B cell (primary cell): ENCODE measurements at regions not wholly inside any gene's neighbourhood (a gene's known extent, or its start where the extent isn't known, plus 50 kb on each side); places are given as distances from the start of the nearest gene placed in this dataset.

Experiments
- ATAC-seq: fragments of 200-7000 bp; cut with Tn5 transposase; one replicate; pipeline ENCODE4 v1.10.0; 2021; ENCODE audit warnings: low read depth, mild to moderate bottlenecking, moderate number of reproducible peaks, moderate library complexity
- CTCF ChIA-PET: fragments of 350-600 bp; sonication (Branson Sonifier 250); formaldehyde crosslinking; loops from one replicate; lab custom pipeline; 2021; ENCODE audit warnings: antibody characterized with exemption, inconsistent platforms; lab: Charles Lee
- POLR2A ChIA-PET: fragments of 350-600 bp; sonication (Branson Sonifier 250); formaldehyde crosslinking; loops from one replicate; lab custom pipeline; 2021; ENCODE audit warnings: antibody characterized with exemption; lab: Charles Lee
- DNase-seq: peaks from one replicate; pipeline ENCODE4 v3.0.0; 2013
- H2AFZ ChIP-seq: 2 replicates; pipeline ENCODE4 v1.6.1; 2012; ENCODE audit warnings: mild to moderate bottlenecking, low read depth, low read length; ENCODE audit not compliant: insufficient read depth, poor library complexity, severe bottlenecking
- H3K27ac ChIP-seq, 2 donors: 1 replicate in 1 of 2; 2 replicates in 1 of 2; pipeline ENCODE4 v1.5.1; 2012 to 2013; ENCODE audit warnings: low read length in 2 of 2, mild to moderate bottlenecking in 2 of 2, moderate library complexity in 1 of 2
- H3K27me3 ChIP-seq, 4 experiments: fragments of 200-600 bp in 1 of 4; sonication (generic) in 1 of 4; replicated peaks in 1 of 4; 1 replicate in 2 of 4; 2 replicates in 2 of 4; pipeline versions ENCODE4 v1.6.1 to v1.7.0; 2013 to 2016; ENCODE audit warnings: low read length in 3 of 4, mild to moderate bottlenecking in 2 of 4, mixed read lengths in 1 of 4, moderate library complexity in 1 of 4; ENCODE audit not compliant: insufficient read depth in 4 of 4, control insufficient read depth in 3 of 4; ENCODE audit errors: control extremely low read depth in 1 of 4
- H3K36me3 ChIP-seq, 2 experiments: replicated peaks in 1 of 2; 1 replicate in 1 of 2; 2 replicates in 1 of 2; pipeline versions ENCODE4 v1.6.1 to v1.7.1; 2013; ENCODE audit warnings: low read length in 1 of 2; ENCODE audit not compliant: insufficient read depth in 2 of 2, control insufficient read depth in 1 of 2; ENCODE audit errors: control extremely low read depth in 1 of 2, extremely low read depth in 1 of 2
- H3K4me1 ChIP-seq, 2 donors: fragments of 200-600 bp in 1 of 2; sonication (generic) in 1 of 2; 1 replicate in 1 of 2; 2 replicates in 1 of 2; pipeline versions ENCODE4 v1.5.1 to v1.6.1; 2013 to 2017; ENCODE audit warnings: low read length in 2 of 2; ENCODE audit not compliant: control insufficient read depth in 2 of 2, insufficient read depth in 2 of 2
- H3K4me2 ChIP-seq: replicated peaks from 2 replicates; pipeline ENCODE3; 2012; ENCODE audit warnings: mild to moderate bottlenecking, low read depth, low read length; ENCODE audit not compliant: poor library complexity, severe bottlenecking
- H3K4me3 ChIP-seq, 5 experiments: fragments of 200-600 bp in 1 of 5; sonication (generic) in 1 of 5; 1 replicate in 3 of 5; 2 replicates in 2 of 5; pipeline versions ENCODE4 v1.5.1 to v1.7.0; 2011 to 2016; ENCODE audit warnings: low read length in 4 of 5, mild to moderate bottlenecking in 4 of 5, low read depth in 2 of 5, control low read depth in 1 of 5, moderate library complexity in 1 of 5; ENCODE audit not compliant: insufficient read depth in 1 of 5; ENCODE audit errors: control extremely low read depth in 1 of 5, extremely low read depth in 1 of 5
- H3K79me2 ChIP-seq: fragments of 200-600 bp; sonication (generic); one replicate; pipeline ENCODE4 v1.6.0; 2016; ENCODE audit warnings: low read length; ENCODE audit not compliant: control insufficient read depth, insufficient read depth
- H3K9ac ChIP-seq: fragments of 200-600 bp; sonication (generic); 2 replicates; pipeline ENCODE4 v1.6.1; 2017; ENCODE audit warnings: mild to moderate bottlenecking, low read length, moderate library complexity
- H3K9me3 ChIP-seq, 3 donors: one replicate each; pipeline versions ENCODE4 v1.6.1 to v1.7.1; 2013; ENCODE audit warnings: low read length in 2 of 3; ENCODE audit not compliant: control insufficient read depth in 2 of 3, insufficient read depth in 1 of 3; ENCODE audit errors: control extremely low read depth in 1 of 3
- H4K20me1 ChIP-seq: 2 replicates; pipeline ENCODE4 v1.6.0; 2012; ENCODE audit warnings: mild to moderate bottlenecking, low read length; ENCODE audit not compliant: insufficient read depth, control insufficient read depth, poor library complexity, severe bottlenecking
- H3K27ac Mint-ChIP-seq: one replicate; pipeline ENCODE4 v1.8.0; 2021; ENCODE audit warnings: mixed read lengths
- H3K27me3 Mint-ChIP-seq: one replicate; pipeline ENCODE4 v1.8.0; 2021; ENCODE audit warnings: mixed read lengths
- H3K4me1 Mint-ChIP-seq: one replicate; pipeline ENCODE4 v1.8.0; 2021; ENCODE audit warnings: mixed read lengths
- H3K4me3 Mint-ChIP-seq: one replicate; pipeline ENCODE4 v1.8.0; 2021; ENCODE audit warnings: mixed read lengths
- H3K9me3 Mint-ChIP-seq: one replicate; pipeline ENCODE4 v1.8.0; 2022; ENCODE audit warnings: mixed read lengths; ENCODE audit not compliant: insufficient read depth
- EZH2 ChIP-seq: IDR thresholded peaks from 2 replicates; pipeline ENCODE4 v1.6.1; 2012; ENCODE audit warnings: borderline replicate concordance, low read depth, mild to moderate bottlenecking, moderate library complexity, low read length; ENCODE audit not compliant: insufficient read depth, poor library complexity, severe bottlenecking
- WGBS: methylation state at CpG from one replicate; pipeline ENCODE4 v1.1.5; 2013; ENCODE audit warnings: missing lambda C conversion rate; ENCODE audit not compliant: insufficient coverage; 5-methylcytosine and 5-hydroxymethylcytosine counted together
- intact Hi-C: fragments of 100-400 bp; cut with micrococcal nuclease; formaldehyde crosslinking; loops from one replicate; pipeline ENCODE4 v1.10.0; 2022
- TF ChIP-seq, protein P1 (sequence below): fragments of 200-600 bp; IDR thresholded peaks from one replicate; pipeline ENCODE4 v1.8.0; 2022; ENCODE audit warnings: antibody characterized with exemption, mild to moderate bottlenecking

DNA sequence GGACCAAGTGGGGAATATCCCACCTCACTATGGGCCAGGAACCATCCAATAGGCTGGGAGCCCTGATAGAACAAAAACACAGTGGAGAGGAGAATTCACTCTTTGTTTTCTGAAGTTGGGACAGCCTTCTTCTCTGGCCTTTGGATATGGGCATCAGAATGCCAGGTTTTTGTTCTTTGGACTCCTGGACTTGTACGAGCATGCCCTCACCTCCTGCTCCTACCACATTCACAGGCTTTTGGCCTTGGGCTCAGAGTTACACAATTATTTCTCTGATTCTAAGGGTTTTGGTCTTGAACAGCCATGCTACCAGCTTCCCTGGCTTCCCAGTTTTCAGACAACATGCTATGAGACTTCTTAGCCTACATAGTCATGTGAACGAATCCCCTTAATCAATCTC, 732.9 kb upstream of the VRK2 start:
- 100% methylated on average over 1 of the region's 2 CpGs for WGBS

DNA sequence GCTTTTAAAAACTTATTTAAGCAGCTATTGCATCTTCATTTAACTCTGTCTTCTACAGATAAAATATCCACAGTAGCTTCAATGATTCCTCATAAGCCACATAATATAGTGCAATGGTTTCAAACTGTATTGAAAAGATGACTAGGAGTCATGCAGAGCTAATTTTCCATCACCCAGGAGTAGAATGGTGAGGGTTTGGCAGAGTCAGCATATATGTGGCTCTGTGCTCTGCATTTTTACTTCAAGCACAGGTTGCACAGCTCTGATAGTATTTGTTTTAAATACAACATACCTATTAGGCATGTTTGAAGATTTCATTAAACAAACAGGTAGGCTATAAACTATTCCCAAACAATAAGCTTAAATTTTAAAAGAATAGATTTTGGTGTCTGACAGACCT, 731.9 kb upstream of the VRK2 start:
- TF ChIP-seq, protein P1, sequence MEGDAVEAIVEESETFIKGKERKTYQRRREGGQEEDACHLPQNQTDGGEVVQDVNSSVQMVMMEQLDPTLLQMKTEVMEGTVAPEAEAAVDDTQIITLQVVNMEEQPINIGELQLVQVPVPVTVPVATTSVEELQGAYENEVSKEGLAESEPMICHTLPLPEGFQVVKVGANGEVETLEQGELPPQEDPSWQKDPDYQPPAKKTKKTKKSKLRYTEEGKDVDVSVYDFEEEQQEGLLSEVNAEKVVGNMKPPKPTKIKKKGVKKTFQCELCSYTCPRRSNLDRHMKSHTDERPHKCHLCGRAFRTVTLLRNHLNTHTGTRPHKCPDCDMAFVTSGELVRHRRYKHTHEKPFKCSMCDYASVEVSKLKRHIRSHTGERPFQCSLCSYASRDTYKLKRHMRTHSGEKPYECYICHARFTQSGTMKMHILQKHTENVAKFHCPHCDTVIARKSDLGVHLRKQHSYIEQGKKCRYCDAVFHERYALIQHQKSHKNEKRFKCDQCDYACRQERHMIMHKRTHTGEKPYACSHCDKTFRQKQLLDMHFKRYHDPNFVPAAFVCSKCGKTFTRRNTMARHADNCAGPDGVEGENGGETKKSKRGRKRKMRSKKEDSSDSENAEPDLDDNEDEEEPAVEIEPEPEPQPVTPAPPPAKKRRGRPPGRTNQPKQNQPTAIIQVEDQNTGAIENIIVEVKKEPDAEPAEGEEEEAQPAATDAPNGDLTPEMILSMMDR: no peak
- no peak for TF ChIP-seq EZH2
- Histone ChIP-seq H3K36me3 (no peaks in the 10 kb centered on the region), H3K27ac (no peak overlapping the region), H3K4me3 (no peak overlapping the region), H3K9me3 (peaks cover 0 to 1% (median 0%) of the 10 kb centered on the region in 3 donors), H4K20me1 (no peaks in the 10 kb centered on the region), H3K27me3 (no peaks in the 10 kb centered on the region), H2AFZ (no peak overlapping the region), H3K4me1 (no peaks in the 10 kb centered on the region), H3K9ac (no peak overlapping the region), H3K4me2 (no peak overlapping the region), H3K79me2 (no peaks in the 10 kb centered on the region)
- Mint-ChIP-seq H3K4me1 (no peaks in the 10 kb centered on the region), H3K9me3 (peaks cover 3% of the 10 kb centered on the region), H3K27me3 (no peaks in the 10 kb centered on the region), H3K27ac (no peak overlapping the region), H3K4me3 (no peak overlapping the region)
- POLR2A ChIA-PET: no interaction called here
- ATAC-seq: no peak
- CTCF ChIA-PET: no interaction called here
- DNase-seq: no peak
- intact Hi-C loops: no loop called here

More for the DNA sequence above, 732.9 kb upstream of the VRK2 start:
- no peaks in the 10 kb centered on the region for H3K4me1 Mint-ChIP-seq
- H3K4me3 Mint-ChIP-seq: no peak overlapping the region
- ATAC-seq (no peak), DNase-seq (no peak)
- H3K4me3 ChIP-seq: no peak overlapping the region
- H3K9me3 Mint-ChIP-seq: no peaks in the 10 kb centered on the region
- no peak for TF ChIP-seq EZH2
- TF ChIP-seq, protein P1: no peak
- intact Hi-C loops: no loop called here
- no peaks in the 10 kb centered on the region for H3K27me3 Mint-ChIP-seq
- H3K27ac ChIP-seq: no peak overlapping the region
- H2AFZ ChIP-seq: no peak overlapping the region
- no peak overlapping the region for H3K27ac Mint-ChIP-seq
- H3K27me3 ChIP-seq: no peaks in the 10 kb centered on the region
- H3K36me3 ChIP-seq: no peaks in the 10 kb centered on the region
- CTCF ChIA-PET: no interaction called here
- POLR2A ChIA-PET: no interaction called here
- no peaks in the 10 kb centered on the region for H3K79me2 ChIP-seq
- no peak overlapping the region for H3K9ac ChIP-seq
- peaks cover 0 to 1% (median 0%) of the 10 kb centered on the region in 3 donors for H3K9me3 ChIP-seq
- H3K4me1 ChIP-seq: no peaks in the 10 kb centered on the region
- H4K20me1 ChIP-seq: no peaks in the 10 kb centered on the region
- no peak overlapping the region for H3K4me2 ChIP-seq
